Panc1 (cell line): ENCODE measurements at regions not wholly inside any gene's neighbourhood (a gene's known extent, or its start where the extent isn't known, plus 50 kb on each side); places are given as distances from the start of the nearest gene placed in this dataset.

Source experiments
- ATAC-seq: fragments of 200-7000 bp; cut with Tn5 transposase; 2 replicates; pipeline ENCODE4 v1.9.1; 2020; ENCODE audit warnings: mild to moderate bottlenecking, moderate library complexity
- BruUV-seq: library from RNA; stranded (reverse); fragments of 400-500 nt; replicated peaks from 2 replicates; lab custom pipeline; 2021; lab: Mats Ljungman, UMichigan
- CTCF ChIA-PET: fragments of 300-600 bp; sonication (Branson Sonifier 250); formaldehyde crosslinking; loops from one replicate; lab custom pipeline; 2022; ENCODE audit warnings: antibody characterized with exemption; lab: Charles Lee
- POLR2A ChIA-PET: fragments of 300-600 bp; sonication (Branson Sonifier 250); formaldehyde crosslinking; loops from one replicate; lab custom pipeline; 2022; ENCODE audit warnings: antibody characterized with exemption; lab: Charles Lee
- DNase-seq: peaks from one replicate; pipeline ENCODE4 v3.0.0-alpha.2; 2010; ENCODE audit warnings: low read depth, low spot score
- H3K27ac ChIP-seq: 2 replicates; pipeline ENCODE4 v1.5.1; 2011; ENCODE audit warnings: mild to moderate bottlenecking, low read length, inconsistent platforms
- H3K27me3 ChIP-seq: fragments of 200-500 bp; sonication (Bioruptor generic); 2 replicates; pipeline ENCODE4 v1.6.0; 2014; ENCODE audit warnings: low read length, inconsistent platforms; ENCODE audit not compliant: control insufficient read depth, insufficient read depth
- H3K36me3 ChIP-seq: fragments of 200-500 bp; sonication (Bioruptor generic); 2 replicates; pipeline ENCODE4 v1.5.1; 2014; ENCODE audit warnings: inconsistent platforms, mild to moderate bottlenecking, low read length, moderate library complexity; ENCODE audit not compliant: control insufficient read depth, insufficient read depth
- H3K4me1 ChIP-seq: 2 replicates; pipeline ENCODE4 v1.5.1; 2011; ENCODE audit warnings: inconsistent platforms, mild to moderate bottlenecking, low read length, moderate library complexity; ENCODE audit not compliant: control insufficient read depth, insufficient read depth
- H3K4me3 ChIP-seq, 2 experiments: 2 replicates each; pipeline ENCODE4 v1.5.1; 2011 to 2012; ENCODE audit warnings: low read depth in 2 of 2, low read length in 2 of 2, mild to moderate bottlenecking in 2 of 2, inconsistent platforms in 1 of 2, moderate library complexity in 1 of 2
- H3K9me3 ChIP-seq: fragments of 200-500 bp; sonication (Bioruptor generic); 2 replicates; pipeline ENCODE4 v1.5.1; 2014; ENCODE audit warnings: low read depth, mild to moderate bottlenecking, inconsistent platforms, low read length, moderate library complexity; ENCODE audit not compliant: control insufficient read depth, insufficient read depth
- CTCF ChIP-seq: fragments of 450-650 bp; IDR thresholded peaks from 2 replicates; pipeline ENCODE4 v1.5.1; 2017; ENCODE audit warnings: mild to moderate bottlenecking
- POLR2AphosphoS5 ChIP-seq: IDR thresholded peaks from 2 replicates; pipeline ENCODE4 v1.6.1; 2012; ENCODE audit warnings: mild to moderate bottlenecking, low read depth, low read length, moderate library complexity
- SIN3A ChIP-seq: IDR thresholded peaks from 2 replicates; pipeline ENCODE4 v1.6.1; 2012; ENCODE audit warnings: low read depth, mild to moderate bottlenecking, low read length, moderate library complexity, borderline replicate concordance; ENCODE audit not compliant: insufficient read depth
- TCF7L2 ChIP-seq: IDR thresholded peaks from 2 replicates; pipeline ENCODE4 v1.6.1; 2011; ENCODE audit warnings: mild to moderate bottlenecking, low read depth, low read length, inconsistent platforms
- in situ Hi-C: cut with HindIII; loops from 2 replicates; pipeline ENCODE4 v1.10.0; 2016; ENCODE audit warnings: low sequenced_read_pairs, low pct_unique_long_range_greater_than_20kb
- intact Hi-C: fragments of 100-400 bp; cut with micrococcal nuclease; formaldehyde crosslinking; loops from one replicate; pipeline ENCODE4 v1.10.0; 2022; ENCODE audit not compliant: unreplicated experiment
- TF ChIP-seq, protein P1 (sequence below), 2 experiments: IDR thresholded peaks; 2 replicates each; pipeline ENCODE4 v1.6.1; 2011 to 2012; ENCODE audit warnings: low read depth in 2 of 2, control low read depth in 1 of 2, low read length in 1 of 2, mild to moderate bottlenecking in 1 of 2, moderate library complexity in 1 of 2; ENCODE audit not compliant: insufficient read depth in 1 of 2

DNA sequence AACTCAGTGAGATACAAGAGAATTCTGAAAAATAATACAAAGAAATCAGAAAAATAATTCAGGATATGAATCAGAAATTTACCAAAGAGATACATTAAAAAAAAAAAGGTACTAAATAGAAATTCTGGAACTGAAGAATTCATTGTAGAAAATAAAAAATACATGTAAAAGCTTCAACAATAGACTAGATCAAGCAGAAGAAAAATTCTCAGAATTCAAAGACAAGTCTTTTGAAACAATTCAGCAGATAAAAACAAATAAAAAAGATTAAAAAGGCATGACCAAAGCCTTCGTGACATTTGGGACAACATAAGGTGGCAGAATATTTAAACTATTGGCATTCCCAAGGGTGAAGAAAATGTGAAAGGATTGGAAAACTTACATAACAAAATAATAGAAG lies 133.1 kb upstream of the CNOT2 start:
- POLR2A ChIA-PET, result no interaction called here
- BruUV-seq, result no TSS peak

GRCh38 chr12:70117670-70118069 lies 125.6 kb upstream of the CNOT2 start:
- in situ Hi-C loops (no loop called here), intact Hi-C loops (no loop called here)
- Histone ChIP-seq H3K27ac (no peak overlapping the region), H3K4me1 (no peaks in the 10 kb centered on the region), H3K36me3 (no peaks in the 10 kb centered on the region), H3K9me3 (no peaks in the 10 kb centered on the region), H3K27me3 (no peaks in the 10 kb centered on the region), H3K4me3 (no peak overlapping the region)
- TF ChIP-seq CTCF (no peak), SIN3A (no peak), POLR2AphosphoS5 (no peak), TCF7L2 (no peak)
- TF ChIP-seq, protein P1, sequence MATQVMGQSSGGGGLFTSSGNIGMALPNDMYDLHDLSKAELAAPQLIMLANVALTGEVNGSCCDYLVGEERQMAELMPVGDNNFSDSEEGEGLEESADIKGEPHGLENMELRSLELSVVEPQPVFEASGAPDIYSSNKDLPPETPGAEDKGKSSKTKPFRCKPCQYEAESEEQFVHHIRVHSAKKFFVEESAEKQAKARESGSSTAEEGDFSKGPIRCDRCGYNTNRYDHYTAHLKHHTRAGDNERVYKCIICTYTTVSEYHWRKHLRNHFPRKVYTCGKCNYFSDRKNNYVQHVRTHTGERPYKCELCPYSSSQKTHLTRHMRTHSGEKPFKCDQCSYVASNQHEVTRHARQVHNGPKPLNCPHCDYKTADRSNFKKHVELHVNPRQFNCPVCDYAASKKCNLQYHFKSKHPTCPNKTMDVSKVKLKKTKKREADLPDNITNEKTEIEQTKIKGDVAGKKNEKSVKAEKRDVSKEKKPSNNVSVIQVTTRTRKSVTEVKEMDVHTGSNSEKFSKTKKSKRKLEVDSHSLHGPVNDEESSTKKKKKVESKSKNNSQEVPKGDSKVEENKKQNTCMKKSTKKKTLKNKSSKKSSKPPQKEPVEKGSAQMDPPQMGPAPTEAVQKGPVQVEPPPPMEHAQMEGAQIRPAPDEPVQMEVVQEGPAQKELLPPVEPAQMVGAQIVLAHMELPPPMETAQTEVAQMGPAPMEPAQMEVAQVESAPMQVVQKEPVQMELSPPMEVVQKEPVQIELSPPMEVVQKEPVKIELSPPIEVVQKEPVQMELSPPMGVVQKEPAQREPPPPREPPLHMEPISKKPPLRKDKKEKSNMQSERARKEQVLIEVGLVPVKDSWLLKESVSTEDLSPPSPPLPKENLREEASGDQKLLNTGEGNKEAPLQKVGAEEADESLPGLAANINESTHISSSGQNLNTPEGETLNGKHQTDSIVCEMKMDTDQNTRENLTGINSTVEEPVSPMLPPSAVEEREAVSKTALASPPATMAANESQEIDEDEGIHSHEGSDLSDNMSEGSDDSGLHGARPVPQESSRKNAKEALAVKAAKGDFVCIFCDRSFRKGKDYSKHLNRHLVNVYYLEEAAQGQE (IDR thresholded peaks at IDR 0.05; ENCODE audit: insufficient read depth in 1 of 2, low read depth in 2 of 2, low read length in 1 of 2), result no peak
- POLR2A ChIA-PET, result no interaction called here
- CTCF ChIA-PET, result no interaction called here
- no TSS peak for BruUV-seq
- DNase-seq (no peak), ATAC-seq (no peak)

More for the DNA sequence above, 133.1 kb upstream of the CNOT2 start:
- TF ChIP-seq, protein P1 (IDR thresholded peaks at IDR 0.05; ENCODE audit: insufficient read depth in 1 of 2, low read depth in 2 of 2, low read length in 1 of 2), result no peak
- no peak for TF ChIP-seq TCF7L2
- TF ChIP-seq SIN3A, result no peak
- no peak for TF ChIP-seq POLR2AphosphoS5
- TF ChIP-seq CTCF, result no peak
- CTCF ChIA-PET, result no interaction called here
- H3K9me3 ChIP-seq, result peaks cover 5% of the 10 kb centered on the region
- ATAC-seq, result no peak
- in situ Hi-C loops (no loop called here), intact Hi-C loops (no loop called here)
- H3K4me3 ChIP-seq, result no peak overlapping the region
- H3K27me3 ChIP-seq, result no peaks in the 10 kb centered on the region
- DNase-seq, result no peak
- H3K27ac ChIP-seq, result no peak overlapping the region
- H3K36me3 ChIP-seq, result no peaks in the 10 kb centered on the region
- no peaks in the 10 kb centered on the region for H3K4me1 ChIP-seq
